Thoracic aorta (tissue), 2 donors: ENCODE measurements at regions not wholly inside any gene's neighbourhood (a gene's known extent, or its start where the extent isn't known, plus 50 kb on each side); places are given as distances from the start of the nearest gene placed in this dataset.
"Not testable (repeated sequence)": the region's sequence is repeated elsewhere in the genome, so short reads cannot be mapped to it uniquely, and the experiment has no call there.

Source experiments
- ATAC-seq: fragments of 150-250 bp; one replicate; pipeline ENCODE4 v1.8.0; 2017; ENCODE audit warnings: low read depth; ENCODE audit not compliant: insufficient number of reproducible peaks, low FRiP score
- DNase-seq: peaks from one replicate; pipeline ENCODE4 v3.0.0-alpha.2; 2020; ENCODE audit warnings: low spot score
- H3K27ac ChIP-seq, 2 donors: fragments of 200-600 bp; sonication (generic); 1 replicate in 1 of 2; 2 replicates in 1 of 2; pipeline ENCODE4 v1.5.1; 2016; ENCODE audit warnings: mild to moderate bottlenecking in 2 of 2, moderate library complexity in 2 of 2
- H3K27me3 ChIP-seq: fragments of 200-600 bp; sonication (generic); replicated peaks from 2 replicates; pipeline ENCODE4 v1.6.0; 2016; ENCODE audit warnings: mild to moderate bottlenecking; ENCODE audit not compliant: insufficient read depth
- H3K36me3 ChIP-seq: fragments of 200-600 bp; sonication (generic); one replicate; pipeline ENCODE4 v1.5.1; 2016
- H3K4me1 ChIP-seq, 2 donors: fragments of 200-600 bp; sonication (generic); 1 replicate in 1 of 2; 2 replicates in 1 of 2; pipeline versions ENCODE4 v1.5.1 to v1.6.0; 2016; ENCODE audit warnings: low read depth in 2 of 2, mild to moderate bottlenecking in 1 of 2; ENCODE audit not compliant: control insufficient read depth in 1 of 2
- H3K4me3 ChIP-seq: fragments of 200-600 bp; sonication (generic); 2 replicates; pipeline ENCODE4 v1.5.1; 2016; ENCODE audit warnings: mild to moderate bottlenecking
- H3K9me3 ChIP-seq: fragments of 200-600 bp; sonication (generic); 2 replicates; pipeline ENCODE4 v1.5.1; 2016
- TF ChIP-seq, protein P1 (sequence below): fragments of 200-600 bp; sonication (generic); IDR thresholded peaks from one replicate; pipeline ENCODE4 v1.5.1; 2019; ENCODE audit warnings: antibody characterized with exemption

DNA sequence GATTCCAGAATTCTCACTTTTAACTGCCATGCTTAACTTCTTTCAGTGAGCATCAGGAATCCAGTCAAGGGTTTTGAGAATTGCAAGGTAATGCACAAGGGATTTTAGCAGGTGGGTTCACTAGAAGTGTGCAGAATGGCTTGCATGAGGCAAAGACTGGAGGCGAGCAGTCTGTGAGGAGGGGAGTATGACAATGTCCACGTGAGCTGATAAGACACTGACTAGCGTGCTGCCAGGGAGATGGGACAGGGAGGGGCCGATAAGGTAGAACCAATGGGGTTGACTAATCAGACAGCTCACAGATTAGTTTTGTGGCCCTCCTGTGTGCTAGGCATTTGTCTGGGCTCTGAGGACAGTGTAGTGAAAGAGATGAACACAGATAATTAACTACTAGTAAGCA, 102.0 kb upstream of the DAZL start:
- no peak for DNase-seq
- H3K36me3 ChIP-seq = no peaks in the 10 kb centered on the region
- ATAC-seq = no peak
- H3K4me3 ChIP-seq = no peak overlapping the region
- no peaks in the 10 kb centered on the region for H3K27me3 ChIP-seq
- no peaks in the 10 kb centered on the region for H3K9me3 ChIP-seq
- no peak overlapping the region for H3K27ac ChIP-seq
- TF ChIP-seq, protein P1, sequence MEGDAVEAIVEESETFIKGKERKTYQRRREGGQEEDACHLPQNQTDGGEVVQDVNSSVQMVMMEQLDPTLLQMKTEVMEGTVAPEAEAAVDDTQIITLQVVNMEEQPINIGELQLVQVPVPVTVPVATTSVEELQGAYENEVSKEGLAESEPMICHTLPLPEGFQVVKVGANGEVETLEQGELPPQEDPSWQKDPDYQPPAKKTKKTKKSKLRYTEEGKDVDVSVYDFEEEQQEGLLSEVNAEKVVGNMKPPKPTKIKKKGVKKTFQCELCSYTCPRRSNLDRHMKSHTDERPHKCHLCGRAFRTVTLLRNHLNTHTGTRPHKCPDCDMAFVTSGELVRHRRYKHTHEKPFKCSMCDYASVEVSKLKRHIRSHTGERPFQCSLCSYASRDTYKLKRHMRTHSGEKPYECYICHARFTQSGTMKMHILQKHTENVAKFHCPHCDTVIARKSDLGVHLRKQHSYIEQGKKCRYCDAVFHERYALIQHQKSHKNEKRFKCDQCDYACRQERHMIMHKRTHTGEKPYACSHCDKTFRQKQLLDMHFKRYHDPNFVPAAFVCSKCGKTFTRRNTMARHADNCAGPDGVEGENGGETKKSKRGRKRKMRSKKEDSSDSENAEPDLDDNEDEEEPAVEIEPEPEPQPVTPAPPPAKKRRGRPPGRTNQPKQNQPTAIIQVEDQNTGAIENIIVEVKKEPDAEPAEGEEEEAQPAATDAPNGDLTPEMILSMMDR = no peak
- H3K4me1 ChIP-seq = no peaks in the 10 kb centered on the region

DNA sequence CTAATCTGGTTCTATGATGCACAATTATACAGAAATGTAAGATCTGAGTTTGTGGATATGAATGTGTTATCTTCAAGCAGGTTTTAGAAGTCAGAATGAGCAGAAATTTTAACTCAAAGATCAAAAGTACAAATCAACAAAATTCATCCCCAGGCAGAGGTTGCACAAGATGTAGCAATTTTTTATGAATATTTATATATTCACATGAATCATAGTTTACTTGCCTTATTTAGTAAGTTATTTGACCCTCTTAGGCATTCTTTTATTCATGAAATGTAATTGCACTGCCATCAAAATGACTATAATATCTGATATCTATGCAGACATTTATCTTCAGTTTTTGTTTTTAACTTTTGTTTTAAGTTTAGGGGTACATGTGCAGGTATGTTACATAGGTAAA, 103.1 kb upstream of the DAZL start:
- H3K36me3 ChIP-seq = no peaks in the 10 kb centered on the region
- no peaks in the 10 kb centered on the region for H3K9me3 ChIP-seq
- ATAC-seq (no peak), DNase-seq (no peak)
- H3K27ac ChIP-seq = no peak overlapping the region
- no peak overlapping the region for H3K4me3 ChIP-seq
- H3K27me3 ChIP-seq = no peaks in the 10 kb centered on the region
- TF ChIP-seq, protein P1 = no peak
- H3K4me1 ChIP-seq = no peaks in the 10 kb centered on the region

DNA sequence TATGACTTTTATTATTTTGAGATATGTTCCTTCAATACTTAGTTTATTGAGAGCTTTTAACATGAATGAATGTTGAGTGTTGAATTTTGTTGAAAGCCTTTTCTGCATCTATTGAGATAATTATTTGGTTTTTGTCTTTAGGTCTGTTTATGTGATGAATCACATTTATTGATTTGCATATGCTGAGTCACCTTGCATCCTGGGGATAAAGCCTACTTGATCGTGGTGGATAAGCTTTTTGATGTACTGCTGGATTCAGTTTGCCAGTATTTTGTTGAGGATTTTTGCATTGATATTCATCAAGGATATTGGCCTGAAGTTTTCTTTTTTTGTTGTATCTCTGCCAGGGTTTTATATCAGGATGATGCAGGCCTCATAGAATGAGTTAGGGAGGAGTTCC, 106.5 kb upstream of the DAZL start:
- not testable (repeated sequence) for DNase-seq, ATAC-seq, H3K27me3 ChIP-seq, H3K36me3 ChIP-seq, H3K4me3 ChIP-seq, H3K27ac ChIP-seq, H3K4me1 ChIP-seq, H3K9me3 ChIP-seq

DNA sequence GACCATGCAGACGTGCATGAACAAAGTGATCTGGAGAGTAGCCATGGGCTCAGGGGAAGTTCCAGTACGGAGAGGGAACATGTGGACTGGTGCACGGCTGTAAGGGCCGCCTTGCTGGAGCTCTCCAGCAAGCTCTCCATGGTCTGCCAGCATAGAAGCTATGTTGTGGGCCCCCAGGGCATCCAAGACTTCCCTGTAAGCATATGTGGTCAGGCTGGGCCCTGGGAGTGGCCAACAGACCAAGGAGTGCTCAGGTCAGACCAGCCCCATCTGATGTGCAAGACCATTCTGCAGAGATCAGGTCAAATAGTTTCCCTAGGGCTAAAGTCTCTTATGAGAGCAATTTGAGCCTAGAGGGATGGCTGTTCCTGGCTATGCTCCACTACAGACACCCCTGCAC, 110.1 kb upstream of the DAZL start:
- DNase-seq (no peak), ATAC-seq (no peak)
- H3K36me3 ChIP-seq = no peaks in the 10 kb centered on the region
- no peak overlapping the region for H3K27ac ChIP-seq
- TF ChIP-seq, protein P1 = no peak
- no peak overlapping the region for H3K4me3 ChIP-seq
- H3K27me3 ChIP-seq = no peaks in the 10 kb centered on the region
- no peaks in the 10 kb centered on the region for H3K9me3 ChIP-seq
- H3K4me1 ChIP-seq = no peaks in the 10 kb centered on the region

DNA sequence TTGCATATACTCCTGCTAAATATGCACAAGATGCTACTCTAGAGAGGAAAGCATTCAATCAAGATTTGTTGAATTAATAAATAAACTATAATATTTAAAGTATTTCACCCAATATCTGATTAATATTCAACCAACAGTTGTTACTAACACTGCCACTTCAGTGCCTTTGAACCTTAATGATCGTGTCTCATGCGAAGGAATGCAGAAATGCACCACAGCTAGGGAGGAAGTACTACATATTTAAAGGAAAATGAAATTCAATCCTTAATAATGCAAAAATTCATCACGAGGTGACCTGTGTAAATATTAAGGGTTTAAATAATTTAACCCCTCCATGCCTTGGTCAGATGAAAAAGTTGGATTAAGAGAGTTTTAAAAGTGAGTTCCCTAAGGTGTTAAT, 114.2 kb upstream of the DAZL start:
- DNase-seq (no peak), ATAC-seq (no peak)
- Histone ChIP-seq H3K4me3 (no peak overlapping the region), H3K27ac (no peak overlapping the region), H3K4me1 (no peaks in the 10 kb centered on the region), H3K36me3 (no peaks in the 10 kb centered on the region), H3K9me3 (no peaks in the 10 kb centered on the region), H3K27me3 (no peaks in the 10 kb centered on the region)
- TF ChIP-seq, protein P1 = no peak

DNA sequence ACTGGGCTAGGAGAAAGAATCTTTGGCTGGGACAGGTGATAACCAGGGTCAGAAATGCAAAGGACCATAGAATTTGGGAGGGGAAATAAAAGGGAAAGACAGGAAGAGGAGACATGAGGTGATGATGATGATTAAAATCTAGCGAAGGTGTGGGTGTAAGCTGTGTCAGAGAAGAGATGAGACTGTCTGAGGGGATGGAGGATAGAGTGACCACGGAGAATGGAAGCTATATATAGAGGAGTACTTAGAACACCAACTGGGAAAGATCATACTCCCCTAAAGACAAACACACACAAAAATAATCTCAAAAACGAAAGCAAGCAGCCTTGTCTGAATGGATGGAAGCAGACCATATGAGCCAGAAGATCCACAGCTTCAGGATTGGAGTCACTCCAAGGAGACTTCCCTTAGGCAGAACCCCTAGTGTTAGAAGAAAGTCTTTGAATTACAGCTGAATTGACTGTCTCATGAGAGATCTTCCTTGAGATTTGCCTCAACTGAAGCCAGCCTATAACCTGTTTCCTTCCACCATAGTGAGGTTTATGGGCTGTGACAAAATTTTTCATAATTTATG, 115.2 kb upstream of the DAZL start:
- Histone ChIP-seq H3K4me3 (no peak overlapping the region), H3K27me3 (no peaks in the 10 kb centered on the region), H3K4me1 (no peaks in the 10 kb centered on the region), H3K27ac (no peak overlapping the region), H3K9me3 (no peaks in the 10 kb centered on the region), H3K36me3 (no peaks in the 10 kb centered on the region)
- ATAC-seq = no peak
- DNase-seq = no peak
- TF ChIP-seq, protein P1 = no peak
